ENCODE measurements at regions not wholly inside any gene's neighbourhood (a gene's known extent, or its start where the extent isn't known, plus 50 kb on each side); places are given as distances from the start of the nearest gene placed in this dataset.
"Not testable (repeated sequence)": the region's sequence is repeated elsewhere in the genome, so short reads cannot be mapped to it uniquely, and the experiment has no call there.

GRCh38 chr14:38394064-38394463 lies 138.2 kb upstream of the CLEC14A start:
- DNase-seq: no peak

DNA sequence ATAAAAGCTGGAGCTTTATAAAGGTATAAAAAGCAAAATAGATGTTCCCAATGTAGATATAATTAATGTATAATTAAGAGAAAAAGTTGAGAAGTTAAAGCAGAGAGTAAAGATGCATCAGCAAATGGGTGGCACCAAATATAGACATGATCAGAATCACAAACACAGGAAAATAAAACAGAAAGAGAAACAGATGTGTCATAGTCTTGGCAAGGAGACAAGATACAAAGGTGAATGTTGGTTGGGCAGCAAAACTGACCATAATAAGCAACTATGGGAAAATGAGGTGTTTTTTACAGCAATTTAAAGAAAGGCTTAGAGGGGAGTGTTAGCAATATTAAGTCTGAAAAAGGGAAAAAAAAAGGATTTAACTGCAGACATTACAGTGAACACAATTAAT lies 135.4 kb upstream of the CLEC14A start:
- no peak for DNase-seq

DNA sequence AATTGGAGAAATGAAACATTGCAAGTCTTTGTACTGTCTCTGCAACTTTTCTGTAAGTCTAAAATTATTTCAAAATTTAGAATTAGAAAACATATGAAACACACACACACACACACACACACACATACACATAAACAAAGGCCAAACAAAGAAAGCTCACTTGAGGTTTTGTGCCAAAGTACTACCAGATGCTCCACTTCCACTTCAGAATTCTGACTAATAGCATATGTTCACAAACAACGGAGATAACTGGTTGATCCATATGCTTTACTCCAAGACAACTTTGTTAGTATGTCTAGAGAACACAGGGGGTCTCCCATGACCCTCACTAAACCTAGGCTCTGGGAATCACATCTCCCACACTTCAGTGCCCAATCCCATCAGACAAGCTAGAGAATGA lies 133.8 kb upstream of the CLEC14A start:
- no peak for DNase-seq

DNA sequence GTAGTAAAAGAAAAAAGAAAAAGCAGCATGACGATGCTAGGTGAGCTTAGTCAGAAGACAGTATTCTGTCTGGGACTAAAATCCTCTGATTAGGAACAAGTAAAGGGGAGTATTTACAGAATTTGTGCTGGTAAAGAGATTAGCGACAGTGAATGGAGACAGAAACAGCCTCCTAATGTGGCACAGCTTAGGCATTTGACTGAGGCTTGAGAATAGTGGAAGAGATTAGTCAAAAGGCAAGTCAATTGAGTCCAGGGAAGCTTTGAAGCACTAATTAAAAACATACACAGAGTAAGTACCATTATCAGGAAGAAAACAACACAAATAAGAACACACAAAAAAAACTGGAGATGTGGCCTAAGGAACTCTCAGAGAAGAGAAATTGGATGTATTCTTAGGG lies 131.9 kb upstream of the CLEC14A start:
- DNase-seq: no peak

GRCh38 chr14:38385836-38386235 lies 129.9 kb upstream of the CLEC14A start:
- DNase-seq: no peak

GRCh38 chr14:38385343-38385742 lies 129.4 kb upstream of the CLEC14A start:
- DNase-seq: no peak

DNA sequence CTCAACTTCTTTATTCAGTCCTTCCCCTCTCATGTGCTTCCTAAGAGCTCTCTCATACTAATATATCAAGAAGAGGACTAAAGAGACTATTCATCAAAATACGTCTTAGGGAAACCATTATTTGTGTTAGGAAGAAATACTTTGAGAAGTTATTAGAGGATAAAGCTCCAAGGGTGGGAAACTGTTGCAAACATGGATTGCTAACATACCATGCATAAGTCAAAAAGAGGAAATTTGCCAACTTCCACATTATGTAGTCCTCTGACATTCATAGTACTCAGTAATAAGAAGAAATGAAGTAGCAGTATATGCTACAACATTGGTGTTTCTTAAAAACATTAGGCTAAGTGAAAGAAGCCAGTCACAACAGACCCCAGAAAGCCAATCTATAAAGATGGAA lies 128.8 kb upstream of the CLEC14A start:
- no peak for DNase-seq

- no peak for DNase-seq
Observed at GRCh38 chr14:38367922-38368321, 112.0 kb upstream of the CLEC14A start.

GRCh38 chr14:38366374-38366773 lies 110.5 kb upstream of the CLEC14A start:
- DNase-seq: no peak

- DNase-seq: no peak
Observed at GRCh38 chr14:38363217-38363616, 107.3 kb upstream of the CLEC14A start.

DNA sequence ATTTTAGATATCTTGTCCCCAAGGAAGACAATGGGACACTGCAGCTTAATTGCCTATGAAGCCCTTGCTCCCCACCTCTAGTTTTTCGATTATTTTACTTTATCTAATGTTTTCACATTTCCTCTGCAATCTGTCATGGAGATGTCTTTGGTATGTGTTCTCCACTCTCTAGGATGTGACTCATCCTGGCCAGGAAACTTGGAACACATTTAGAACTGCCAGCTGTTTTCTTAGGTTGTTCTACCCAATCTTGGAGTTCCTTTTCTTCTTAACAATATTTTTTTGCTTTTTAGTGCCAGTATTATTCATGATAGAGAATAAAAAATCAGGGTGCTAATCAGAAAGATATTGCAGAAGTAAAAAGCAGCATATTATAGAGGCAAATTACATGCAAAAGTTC lies 101.7 kb upstream of the CLEC14A start:
- no peak for DNase-seq

- not testable (repeated sequence) for DNase-seq
Observed at GRCh38 chr14:38355473-38355872, 99.6 kb upstream of the CLEC14A start.

GRCh38 chr14:38350102-38350501 lies 94.2 kb upstream of the CLEC14A start:
- no peak for DNase-seq

DNA sequence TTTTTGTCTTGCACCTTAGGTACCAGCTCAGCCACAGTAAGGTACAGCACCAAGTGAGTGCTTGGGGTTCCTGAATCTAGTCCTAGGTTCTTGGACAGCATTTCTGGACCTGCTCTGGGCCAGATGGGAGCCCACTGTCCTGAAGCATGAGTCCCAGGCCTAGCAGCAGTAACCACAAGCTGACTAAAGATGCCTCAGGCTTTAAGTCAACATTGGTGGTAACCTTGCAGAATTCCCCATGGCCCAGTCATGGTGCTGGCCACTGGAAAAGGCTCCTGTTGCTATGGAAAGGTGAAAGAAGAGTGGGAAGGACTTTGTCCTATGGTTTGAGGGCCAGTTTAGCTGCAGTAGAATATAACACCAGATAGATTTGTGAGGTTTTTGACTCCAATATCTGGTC lies 86.9 kb upstream of the CLEC14A start:
- DNase-seq: no peak

- no peak for DNase-seq
Observed at GRCh38 chr14:38339696-38340095, 83.8 kb upstream of the CLEC14A start.

- no peak for DNase-seq
Observed at GRCh38 chr14:38336298-38336697, 80.4 kb upstream of the CLEC14A start.

GRCh38 chr14:38330275-38330674 lies 74.4 kb upstream of the CLEC14A start:
- no peak for DNase-seq

DNA sequence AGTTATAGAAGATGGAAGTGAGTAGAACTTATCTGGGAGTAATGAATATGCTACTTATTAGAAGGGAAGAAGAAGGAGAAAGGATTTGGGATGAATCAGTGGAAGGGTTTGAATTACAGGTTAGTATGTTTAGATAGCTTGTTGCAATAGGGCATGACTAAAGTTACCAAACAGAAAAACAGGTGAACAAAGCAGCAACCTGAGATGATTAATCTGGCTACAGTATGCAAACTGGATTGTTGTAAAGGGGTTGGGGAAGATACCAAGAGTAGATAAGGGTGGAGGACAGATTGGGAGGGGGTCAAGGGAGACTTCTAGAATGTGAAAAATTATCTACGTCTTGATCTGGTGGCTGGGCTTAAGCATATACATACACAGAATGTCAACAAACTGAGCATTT lies 73.4 kb upstream of the CLEC14A start:
- no peak for DNase-seq

DNA sequence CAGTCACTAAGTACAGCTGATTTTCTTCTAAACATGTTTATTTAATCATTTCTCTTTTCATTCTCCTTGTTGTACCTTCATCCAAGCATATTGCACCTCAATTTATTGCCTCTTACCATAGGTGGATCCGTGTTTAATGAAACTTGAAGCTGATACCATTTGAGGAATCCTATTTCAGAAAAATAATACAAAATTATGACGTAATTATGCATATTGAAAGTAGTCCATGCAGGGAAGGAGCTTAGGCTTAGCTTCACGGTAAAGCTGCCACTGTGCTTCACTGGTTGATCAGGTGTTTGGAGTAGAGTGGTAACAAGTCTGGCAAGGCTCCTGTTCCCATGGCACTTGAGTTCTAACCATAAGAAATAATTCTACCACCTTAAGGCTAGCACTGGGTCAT lies 61.0 kb upstream of the CLEC14A start:
- no peak for DNase-seq

GRCh38 chr14:38311655-38312054 lies 55.8 kb upstream of the CLEC14A start:
- no peak for DNase-seq

- DNase-seq: no peak
Observed at GRCh38 chr14:38310420-38310995, 54.6 kb upstream of the CLEC14A start.

DNA sequence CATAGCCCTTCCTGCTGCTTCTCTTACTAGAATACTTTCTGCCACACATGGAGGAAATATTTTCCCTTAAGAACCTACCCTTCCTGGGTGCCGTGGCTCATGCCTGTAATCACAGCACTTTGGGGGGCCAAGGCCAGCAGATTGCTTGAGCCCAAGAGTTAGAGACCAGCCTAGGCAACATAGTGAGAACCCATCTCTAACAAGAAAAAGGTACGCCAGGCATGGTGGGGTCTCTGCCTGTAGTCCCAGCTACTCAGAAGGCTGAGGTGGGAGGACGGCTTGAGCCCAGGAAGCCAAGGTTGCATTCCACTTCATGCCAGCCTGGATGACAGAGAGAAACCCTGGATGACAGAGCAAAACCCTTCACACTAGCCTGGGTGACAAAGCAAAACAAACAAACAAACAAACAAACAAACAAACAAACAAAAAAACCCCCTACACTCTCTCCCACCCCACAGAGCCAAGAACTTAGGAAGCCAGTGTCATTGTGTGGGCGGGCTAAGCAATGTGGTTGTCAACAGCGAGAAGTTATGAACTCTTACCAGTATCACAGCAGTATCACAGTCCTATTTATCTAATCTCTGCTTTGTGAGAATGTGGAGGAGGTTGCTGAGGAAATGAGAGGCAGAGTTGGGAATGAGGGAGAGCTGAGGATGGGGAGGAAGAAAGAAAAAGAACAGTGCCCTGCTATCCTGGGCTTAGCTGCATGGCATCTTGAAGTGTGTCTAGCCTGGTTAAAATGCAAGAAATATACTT lies 53.8 kb upstream of the CLEC14A start:
- no peak for DNase-seq

Data from islet precursor cell (in vitro differentiated cells).